ENCODE measurements at regions not wholly inside any gene's neighbourhood (a gene's known extent, or its start where the extent isn't known, plus 50 kb on each side); places are given as distances from the start of the nearest gene placed in this dataset.

DNA sequence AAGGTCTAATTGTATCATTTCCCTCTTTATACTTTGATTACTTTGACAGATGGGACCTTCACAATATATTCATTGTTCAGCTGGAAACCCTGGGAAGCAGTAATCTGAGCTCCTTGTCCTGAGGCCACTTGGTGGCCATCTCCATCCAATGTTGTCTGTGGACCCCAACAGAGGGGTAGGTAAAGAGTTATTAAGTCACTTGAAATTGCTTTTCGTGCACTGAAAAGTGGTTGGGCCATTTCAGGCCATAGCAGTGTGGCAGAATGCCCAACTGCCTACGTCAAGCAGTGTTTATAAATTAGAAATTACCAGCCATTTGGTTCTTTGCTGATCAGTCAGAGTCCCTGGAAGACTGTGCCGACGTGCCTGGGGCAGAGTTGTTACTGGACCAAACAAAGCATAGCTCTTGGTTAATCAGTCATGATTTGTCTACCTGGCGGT, 308.3 kb upstream of the USP25 start:
- TF ChIP-seq, protein P1, sequence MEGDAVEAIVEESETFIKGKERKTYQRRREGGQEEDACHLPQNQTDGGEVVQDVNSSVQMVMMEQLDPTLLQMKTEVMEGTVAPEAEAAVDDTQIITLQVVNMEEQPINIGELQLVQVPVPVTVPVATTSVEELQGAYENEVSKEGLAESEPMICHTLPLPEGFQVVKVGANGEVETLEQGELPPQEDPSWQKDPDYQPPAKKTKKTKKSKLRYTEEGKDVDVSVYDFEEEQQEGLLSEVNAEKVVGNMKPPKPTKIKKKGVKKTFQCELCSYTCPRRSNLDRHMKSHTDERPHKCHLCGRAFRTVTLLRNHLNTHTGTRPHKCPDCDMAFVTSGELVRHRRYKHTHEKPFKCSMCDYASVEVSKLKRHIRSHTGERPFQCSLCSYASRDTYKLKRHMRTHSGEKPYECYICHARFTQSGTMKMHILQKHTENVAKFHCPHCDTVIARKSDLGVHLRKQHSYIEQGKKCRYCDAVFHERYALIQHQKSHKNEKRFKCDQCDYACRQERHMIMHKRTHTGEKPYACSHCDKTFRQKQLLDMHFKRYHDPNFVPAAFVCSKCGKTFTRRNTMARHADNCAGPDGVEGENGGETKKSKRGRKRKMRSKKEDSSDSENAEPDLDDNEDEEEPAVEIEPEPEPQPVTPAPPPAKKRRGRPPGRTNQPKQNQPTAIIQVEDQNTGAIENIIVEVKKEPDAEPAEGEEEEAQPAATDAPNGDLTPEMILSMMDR (conservative IDR thresholded peaks at IDR 0.05; ENCODE audit: low read length): no peak
- no peak overlapping the region for H3K4me3 ChIP-seq (ENCODE audit: low read length)
- DNase-seq (ENCODE audit: low read depth): no peak

DNA sequence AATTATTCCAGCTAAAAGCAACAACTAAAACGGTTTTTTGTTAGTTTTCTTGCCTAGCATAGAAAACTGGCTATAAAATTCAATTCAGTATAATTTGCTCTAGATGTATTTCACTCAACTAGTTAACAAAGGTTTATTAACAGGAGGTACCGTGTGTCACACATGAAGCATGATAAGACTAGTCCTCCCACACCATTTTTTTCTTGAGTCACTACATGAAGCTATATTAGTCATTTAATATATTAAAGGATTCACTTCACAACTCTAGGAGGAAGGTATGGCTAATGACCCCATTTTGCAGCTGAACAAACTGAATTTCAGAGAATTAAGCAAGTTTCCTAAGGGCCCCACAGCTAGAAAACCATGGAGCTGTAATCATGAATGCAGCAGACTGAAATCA, 307.8 kb upstream of the USP25 start:
- DNase-seq (ENCODE audit: low read depth): no peak
- TF ChIP-seq, protein P1 (conservative IDR thresholded peaks at IDR 0.05; ENCODE audit: low read length): no peak

DNA sequence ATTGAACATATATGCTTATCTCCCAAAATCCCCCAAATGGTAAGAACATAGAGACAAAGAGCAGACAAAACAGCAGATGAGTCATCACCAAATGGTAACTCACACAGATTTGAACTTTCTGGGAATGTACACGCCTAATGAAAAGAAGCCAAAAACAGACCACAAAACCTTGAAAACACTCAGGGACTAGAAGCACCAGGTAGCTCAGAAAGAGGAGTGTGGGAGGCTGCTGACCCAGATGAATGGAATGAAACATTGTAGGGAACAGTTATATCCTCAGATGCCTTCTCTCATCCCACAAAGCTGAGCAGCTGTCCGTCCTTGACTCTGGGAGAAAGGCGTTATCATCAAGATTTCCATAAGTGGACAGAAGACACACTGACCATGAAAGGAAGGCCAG, 307.0 kb upstream of the USP25 start:
- H3K4me3 ChIP-seq (ENCODE audit: low read length): no peak overlapping the region
- DNase-seq (ENCODE audit: low read depth): peak; percentile 21
- TF ChIP-seq, protein P1 (conservative IDR thresholded peaks at IDR 0.05; ENCODE audit: low read length): no peak

More for the DNA sequence above, 307.8 kb upstream of the USP25 start:
- H3K4me3 ChIP-seq (ENCODE audit: low read length): no peak overlapping the region

DNA sequence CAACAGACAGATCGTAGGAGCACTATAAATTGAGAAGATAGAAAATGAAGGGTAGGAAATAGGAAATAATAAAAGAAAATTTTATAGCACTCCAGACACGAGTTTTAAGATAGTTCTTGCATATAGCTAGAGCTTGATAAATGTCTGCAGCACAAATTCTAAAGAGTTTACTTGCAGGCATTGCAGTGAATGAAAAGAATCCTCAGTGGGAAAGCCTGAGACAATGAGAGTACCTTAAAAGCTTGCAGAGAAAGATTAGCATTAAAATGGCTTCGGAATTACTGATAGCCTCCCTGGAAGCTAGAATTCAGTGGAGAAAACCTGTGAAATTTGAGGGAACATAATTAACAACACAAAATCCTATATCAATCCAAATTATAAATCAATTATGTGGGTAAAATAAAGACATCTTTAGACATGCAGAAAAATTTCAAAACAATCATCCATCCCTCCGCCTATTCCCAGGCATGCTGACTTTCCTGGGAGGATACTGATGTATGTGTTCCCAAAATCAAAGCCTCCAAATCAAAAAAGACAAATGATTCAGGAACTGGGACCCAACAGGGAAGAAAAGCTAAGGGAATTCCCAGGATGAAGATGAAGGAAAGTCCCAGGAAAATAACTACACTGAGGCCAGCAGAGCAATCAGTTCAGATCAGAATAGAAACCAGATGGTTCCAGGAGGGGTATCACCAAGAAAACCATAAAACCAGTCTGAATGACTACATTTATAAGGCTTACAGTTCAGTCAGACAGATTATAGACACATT, 305.9 kb upstream of the USP25 start:
- TF ChIP-seq, protein P1 (conservative IDR thresholded peaks at IDR 0.05; ENCODE audit: low read length): no peak
- no peak for DNase-seq (ENCODE audit: low read depth)
- no peak overlapping the region for H3K4me3 ChIP-seq (ENCODE audit: low read length)

DNA sequence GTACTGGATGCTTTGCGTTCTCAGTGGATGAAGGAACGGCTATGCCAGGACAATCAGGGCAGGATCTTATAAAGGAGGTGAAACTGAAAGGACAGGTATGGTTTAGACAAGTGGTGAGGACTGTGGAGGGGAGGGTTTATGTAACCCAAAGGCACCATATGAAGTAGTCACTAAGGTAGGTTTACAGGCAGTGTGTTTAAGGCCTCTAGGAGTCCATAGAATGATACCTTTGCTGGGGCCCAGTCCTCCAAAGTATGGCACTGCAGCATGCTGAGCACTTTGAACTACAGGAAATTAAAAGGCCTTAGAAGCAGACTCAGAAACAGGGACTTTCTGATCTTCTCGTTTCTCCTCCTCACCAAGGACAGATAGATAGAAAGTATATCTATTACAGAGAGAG, 304.7 kb upstream of the USP25 start:
- TF ChIP-seq, protein P1 (conservative IDR thresholded peaks at IDR 0.05; ENCODE audit: low read length): no peak
- no peak overlapping the region for H3K4me3 ChIP-seq (ENCODE audit: low read length)
- DNase-seq (ENCODE audit: low read depth): no peak

DNA sequence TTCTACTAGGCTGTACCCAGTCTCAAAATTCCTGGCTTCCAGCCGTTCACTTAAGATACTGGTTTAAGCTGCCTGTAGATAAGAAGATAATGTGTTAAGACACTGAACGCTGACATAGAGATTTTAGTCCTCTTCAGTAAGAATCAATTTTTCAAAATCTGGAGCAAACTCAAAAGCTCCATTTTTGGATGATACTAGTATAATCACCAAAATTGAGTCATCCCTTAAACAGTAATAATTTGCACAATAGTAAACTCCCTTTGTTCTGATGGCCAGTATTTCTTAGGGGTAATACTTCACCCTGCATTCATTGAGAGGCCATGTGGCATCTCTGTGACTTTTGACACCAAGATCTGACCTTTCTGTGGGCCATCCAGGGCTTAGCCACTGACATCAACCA, 299.8 kb upstream of the USP25 start:
- DNase-seq (ENCODE audit: low read depth): no peak
- TF ChIP-seq, protein P1 (conservative IDR thresholded peaks at IDR 0.05; ENCODE audit: low read length): no peak
- H3K4me3 ChIP-seq (ENCODE audit: low read length): no peak overlapping the region

DNA sequence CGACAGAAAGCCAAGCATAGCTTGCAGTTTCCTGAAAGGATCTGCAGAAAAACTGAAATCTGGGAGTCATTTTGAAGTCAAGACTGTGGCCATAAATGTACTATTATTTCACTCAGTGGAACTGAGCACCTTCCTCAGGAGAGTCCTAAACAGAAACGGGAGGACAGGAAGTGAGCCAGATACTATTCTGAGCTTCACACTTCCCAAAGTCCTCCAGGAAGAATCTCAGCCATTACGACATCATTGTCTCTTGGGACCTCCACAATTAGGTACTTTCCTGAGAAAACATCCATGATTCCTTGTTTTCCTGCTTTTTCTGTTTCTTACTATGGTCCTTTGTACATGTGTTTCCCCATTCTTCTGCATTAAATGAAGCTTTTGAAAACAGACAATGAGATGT, 299.2 kb upstream of the USP25 start:
- TF ChIP-seq, protein P1 (conservative IDR thresholded peaks at IDR 0.05; ENCODE audit: low read length): no peak
- peak; percentile 1 for DNase-seq (ENCODE audit: low read depth)
- no peak overlapping the region for H3K4me3 ChIP-seq (ENCODE audit: low read length)
